MM.1S (cell line): ENCODE measurements at regions not wholly inside any gene's neighbourhood (a gene's known extent, or its start where the extent isn't known, plus 50 kb on each side); places are given as distances from the start of the nearest gene placed in this dataset.

Experiments
- DNase-seq: peaks from one replicate; pipeline ENCODE4 v3.0.0-alpha.2; 2015
- H2AFZ ChIP-seq: fragments of 300-600 bp; sonication (generic); 2 replicates; pipeline ENCODE4 v1.6.0; 2016; ENCODE audit warnings: antibody characterized with exemption, low read length
- H3F3A ChIP-seq: fragments of 300-600 bp; sonication (generic); 2 replicates; pipeline ENCODE4 v1.6.1; 2016; ENCODE audit warnings: mild to moderate bottlenecking, antibody characterized with exemption, low read length, moderate library complexity, mixed read lengths; ENCODE audit not compliant: insufficient read depth
- H3K27ac ChIP-seq: fragments of 300-600 bp; sonication (generic); 2 replicates; pipeline ENCODE4 v1.5.1; 2016; ENCODE audit warnings: mild to moderate bottlenecking, low read length
- H3K27me3 ChIP-seq: fragments of 300-600 bp; sonication (generic); replicated peaks from 2 replicates; pipeline ENCODE4 v1.6.0; 2016; ENCODE audit warnings: low read length; ENCODE audit not compliant: insufficient read depth
- H3K36me3 ChIP-seq: fragments of 300-600 bp; sonication (generic); replicated peaks from 2 replicates; pipeline ENCODE4 v1.6.1; 2016; ENCODE audit warnings: mild to moderate bottlenecking, low read length, mixed read lengths; ENCODE audit not compliant: insufficient read depth
- H3K4me1 ChIP-seq: fragments of 300-600 bp; sonication (generic); 2 replicates; pipeline ENCODE4 v1.6.1; 2016; ENCODE audit warnings: low read length, mixed read lengths
- H3K4me2 ChIP-seq: fragments of 300-600 bp; sonication (generic); 2 replicates; pipeline ENCODE4 v1.6.0; 2016; ENCODE audit warnings: low read depth, low read length
- H3K4me3 ChIP-seq: fragments of 300-600 bp; sonication (generic); 2 replicates; pipeline ENCODE4 v1.5.1; 2016; ENCODE audit warnings: low read length, mixed read lengths
- H3K79me2 ChIP-seq: fragments of 300-600 bp; sonication (generic); 2 replicates; pipeline ENCODE4 v1.6.1; 2016; ENCODE audit warnings: mixed run types, low read length, mixed read lengths
- H3K9ac ChIP-seq: fragments of 300-600 bp; sonication (generic); 2 replicates; pipeline ENCODE4 v1.6.1; 2016; ENCODE audit warnings: low read length, mixed read lengths
- H3K9me2 ChIP-seq: fragments of 300-600 bp; sonication (generic); replicated peaks from 2 replicates; pipeline ENCODE4 v1.6.1; 2016; ENCODE audit warnings: mild to moderate bottlenecking, low read length, mixed read lengths; ENCODE audit not compliant: insufficient read depth
- H3K9me3 ChIP-seq: fragments of 300-600 bp; sonication (generic); replicated peaks from 2 replicates; pipeline ENCODE4 v1.6.1; 2016; ENCODE audit warnings: mild to moderate bottlenecking, low read length, mixed read lengths; ENCODE audit not compliant: insufficient read depth
- H4K20me1 ChIP-seq: fragments of 300-600 bp; sonication (generic); 2 replicates; pipeline ENCODE4 v1.6.1; 2016; ENCODE audit warnings: mild to moderate bottlenecking, low read length, moderate library complexity, mixed read lengths; ENCODE audit not compliant: insufficient read depth
- CTCF ChIP-seq: fragments of 300-600 bp; sonication (generic); IDR thresholded peaks from 2 replicates; pipeline ENCODE4 v1.5.1; 2016; ENCODE audit warnings: antibody characterized with exemption, low read length, mixed read lengths
- EZH2 ChIP-seq: fragments of 300-600 bp; sonication (generic); optimal IDR thresholded peaks from 2 replicates; pipeline ENCODE3; 2017; ENCODE audit warnings: low read depth, mild to moderate bottlenecking, antibody characterized with exemption, low read length, mixed read lengths
- EZH2phosphoT487 ChIP-seq: fragments of 300-600 bp; sonication (generic); IDR thresholded peaks from 2 replicates; pipeline ENCODE4 v1.6.1; 2018; ENCODE audit warnings: antibody characterized with exemption, low read length

- H3K9me3 ChIP-seq = no peaks in the 10 kb centered on the region; the same call in 1 of the 2 replicates
- H3K9ac ChIP-seq = no peak overlapping the region
- H3K4me3 ChIP-seq = no peak overlapping the region
- no peak overlapping the region for H3K27ac ChIP-seq
- TF ChIP-seq EZH2phosphoT487 (no peak), EZH2 (no peak), CTCF (no peak)
- no peaks in the 10 kb centered on the region for H3K79me2 ChIP-seq
- peaks cover 10% of the 10 kb centered on the region for H3K27me3 ChIP-seq
- DNase-seq = no peak
- H3K9me2 ChIP-seq = no peaks in the 10 kb centered on the region
- no peaks in the 10 kb centered on the region for H3F3A ChIP-seq
- H4K20me1 ChIP-seq = no peaks in the 10 kb centered on the region
- H3K4me1 ChIP-seq = no peaks in the 10 kb centered on the region
- H3K36me3 ChIP-seq = no peaks in the 10 kb centered on the region
- H2AFZ ChIP-seq = no peak overlapping the region
- no peak overlapping the region for H3K4me2 ChIP-seq
Observed at GRCh38 chr5:179405426-179406030, 60.3 kb upstream of the ADAMTS2 start.

- Histone ChIP-seq H4K20me1 (no peaks in the 10 kb centered on the region), H3F3A (no peaks in the 10 kb centered on the region), H3K4me1 (no peaks in the 10 kb centered on the region), H2AFZ (no peak overlapping the region), H3K27ac (no peak overlapping the region), H3K9me3 (no peaks in the 10 kb centered on the region; the same call in 1 of the 2 replicates), H3K9me2 (no peaks in the 10 kb centered on the region), H3K4me3 (no peak overlapping the region), H3K9ac (no peak overlapping the region), H3K27me3 (peaks cover 10% of the 10 kb centered on the region), H3K36me3 (no peaks in the 10 kb centered on the region), H3K4me2 (no peak overlapping the region), H3K79me2 (no peaks in the 10 kb centered on the region)
- TF ChIP-seq EZH2 = no peak
- no peak for DNase-seq
Observed at GRCh38 chr5:179405054-179405416, 59.8 kb upstream of the ADAMTS2 start.

- no peak overlapping the region for H3K27ac ChIP-seq
- no peak for DNase-seq
- no peaks in the 10 kb centered on the region; the same call in 1 of the 2 replicates for H3K9me3 ChIP-seq
- no peak overlapping the region for H3K4me3 ChIP-seq
- no peak overlapping the region for H2AFZ ChIP-seq
- no peak overlapping the region for H3K4me2 ChIP-seq
- no peaks in the 10 kb centered on the region for H3F3A ChIP-seq
- no peak overlapping the region for H3K9ac ChIP-seq
- H3K36me3 ChIP-seq = no peaks in the 10 kb centered on the region
- H3K9me2 ChIP-seq = no peaks in the 10 kb centered on the region
- no peaks in the 10 kb centered on the region for H3K79me2 ChIP-seq
- H3K4me1 ChIP-seq = no peaks in the 10 kb centered on the region
- no peak for TF ChIP-seq CTCF
- TF ChIP-seq EZH2phosphoT487 = no peak
- no peak for TF ChIP-seq EZH2
- peaks cover 10% of the 10 kb centered on the region for H3K27me3 ChIP-seq
- H4K20me1 ChIP-seq = no peaks in the 10 kb centered on the region
Observed at GRCh38 chr5:179404321-179405053, 59.2 kb upstream of the ADAMTS2 start.
